Tibial nerve (tissue), 4 donors: ENCODE measurements at regions not wholly inside any gene's neighbourhood (a gene's known extent, or its start where the extent isn't known, plus 50 kb on each side); places are given as distances from the start of the nearest gene placed in this dataset.

ENCODE experiments used
- CTCF ChIP-seq, 5 experiments: fragments of 200-600 bp in 3 of 5; fragments of 450-650 bp in 2 of 5; sonication (generic) in 3 of 5; IDR thresholded peaks; one replicate each; pipeline ENCODE4 v1.5.1; 2016 to 2019; ENCODE audit warnings: antibody characterized with exemption in 5 of 5, mild to moderate bottlenecking in 3 of 5, moderate library complexity in 2 of 5
- EP300 ChIP-seq, 2 donors: sonication (generic); formaldehyde crosslinking; IDR thresholded peaks; one replicate each; pipeline ENCODE4 v1.6.1; 2017; ENCODE audit warnings: antibody characterized with exemption in 2 of 2, mild to moderate bottlenecking in 1 of 2
- POLR2A ChIP-seq, 2 donors: fragments of 450-650 bp; IDR thresholded peaks; one replicate each; pipeline ENCODE4 v1.6.1; 2017; ENCODE audit warnings: antibody characterized with exemption in 2 of 2, mild to moderate bottlenecking in 2 of 2, moderate library complexity in 2 of 2

- TF ChIP-seq CTCF (IDR thresholded peaks at IDR 0.05) (no peak), POLR2A (IDR thresholded peaks at IDR 0.05) (no peak), EP300 (IDR thresholded peaks at IDR 0.05) (no peak)
These were observed 92.3 kb upstream of the FGF3 start for GRCh38 chr11:69911310-69912160.
